A549 (cell line): ENCODE measurements at regions not wholly inside any gene's neighbourhood (a gene's known extent, or its start where the extent isn't known, plus 50 kb on each side); places are given as distances from the start of the nearest gene placed in this dataset.

Experiments used
- CTCF ChIP-seq: fragments of >200 bp; sonication (Bioruptor Twin); formaldehyde crosslinking; IDR thresholded peaks from 3 replicates; pipeline ENCODE4 v1.5.1; 2016
- FOSB ChIP-seq: fragments of 250-450 bp; sonication (Bioruptor Pico); IDR thresholded peaks from 2 replicates; pipeline ENCODE4 v1.5.0; 2020; ENCODE audit warnings: mild to moderate bottlenecking, moderate library complexity
- PBX3 ChIP-seq: IDR thresholded peaks from 2 replicates; pipeline ENCODE4 v1.6.1; 2012
- PHF8 ChIP-seq: fragments of 200-600 bp; sonication (generic); IDR thresholded peaks from 2 replicates; pipeline ENCODE4 v1.6.1; 2016; ENCODE audit warnings: low read depth, mild to moderate bottlenecking, antibody characterized with exemption, moderate library complexity, borderline replicate concordance
- POLR2A ChIP-seq: IDR thresholded peaks from 2 replicates; pipeline ENCODE4 v1.6.1; 2012; ENCODE audit warnings: mild to moderate bottlenecking, low read length
- RCOR1 ChIP-seq: fragments of 150-350 bp; IDR thresholded peaks from 2 replicates; pipeline ENCODE4 v1.6.1; 2014; ENCODE audit warnings: antibody characterized with exemption, low read length, low read depth
- SMC3 ChIP-seq: fragments of >200 bp; sonication (Bioruptor Twin); formaldehyde crosslinking; IDR thresholded peaks from 3 replicates; pipeline ENCODE4 v1.6.1; 2018; ENCODE audit warnings: inconsistent platforms
- TF ChIP-seq, protein P1 (sequence below): fragments of 200-600 bp; sonication (generic); IDR thresholded peaks from 2 replicates; pipeline ENCODE4 v1.6.1; 2016; ENCODE audit warnings: antibody characterized with exemption, mild to moderate bottlenecking, moderate library complexity

DNA sequence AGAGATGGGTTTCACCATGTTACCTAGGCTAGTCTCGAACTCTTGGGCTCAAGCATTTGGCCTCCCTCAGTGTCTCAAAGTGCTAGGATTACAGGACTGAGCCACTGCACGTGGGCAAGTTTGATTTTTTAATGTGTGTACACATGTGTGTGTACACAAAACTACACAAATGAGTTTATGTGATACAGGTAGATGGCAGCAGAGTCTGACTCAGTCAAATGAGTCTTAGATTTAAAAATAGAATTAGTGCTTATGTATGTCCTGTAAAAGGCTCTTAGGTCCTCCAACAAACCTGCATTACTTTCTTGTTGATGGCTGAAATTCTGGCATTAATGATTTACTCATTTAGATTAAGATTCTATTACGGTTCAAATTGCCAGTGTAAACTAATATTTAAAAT is 293.7 kb downstream of the PCDH17 start:
- TF ChIP-seq, protein P1, sequence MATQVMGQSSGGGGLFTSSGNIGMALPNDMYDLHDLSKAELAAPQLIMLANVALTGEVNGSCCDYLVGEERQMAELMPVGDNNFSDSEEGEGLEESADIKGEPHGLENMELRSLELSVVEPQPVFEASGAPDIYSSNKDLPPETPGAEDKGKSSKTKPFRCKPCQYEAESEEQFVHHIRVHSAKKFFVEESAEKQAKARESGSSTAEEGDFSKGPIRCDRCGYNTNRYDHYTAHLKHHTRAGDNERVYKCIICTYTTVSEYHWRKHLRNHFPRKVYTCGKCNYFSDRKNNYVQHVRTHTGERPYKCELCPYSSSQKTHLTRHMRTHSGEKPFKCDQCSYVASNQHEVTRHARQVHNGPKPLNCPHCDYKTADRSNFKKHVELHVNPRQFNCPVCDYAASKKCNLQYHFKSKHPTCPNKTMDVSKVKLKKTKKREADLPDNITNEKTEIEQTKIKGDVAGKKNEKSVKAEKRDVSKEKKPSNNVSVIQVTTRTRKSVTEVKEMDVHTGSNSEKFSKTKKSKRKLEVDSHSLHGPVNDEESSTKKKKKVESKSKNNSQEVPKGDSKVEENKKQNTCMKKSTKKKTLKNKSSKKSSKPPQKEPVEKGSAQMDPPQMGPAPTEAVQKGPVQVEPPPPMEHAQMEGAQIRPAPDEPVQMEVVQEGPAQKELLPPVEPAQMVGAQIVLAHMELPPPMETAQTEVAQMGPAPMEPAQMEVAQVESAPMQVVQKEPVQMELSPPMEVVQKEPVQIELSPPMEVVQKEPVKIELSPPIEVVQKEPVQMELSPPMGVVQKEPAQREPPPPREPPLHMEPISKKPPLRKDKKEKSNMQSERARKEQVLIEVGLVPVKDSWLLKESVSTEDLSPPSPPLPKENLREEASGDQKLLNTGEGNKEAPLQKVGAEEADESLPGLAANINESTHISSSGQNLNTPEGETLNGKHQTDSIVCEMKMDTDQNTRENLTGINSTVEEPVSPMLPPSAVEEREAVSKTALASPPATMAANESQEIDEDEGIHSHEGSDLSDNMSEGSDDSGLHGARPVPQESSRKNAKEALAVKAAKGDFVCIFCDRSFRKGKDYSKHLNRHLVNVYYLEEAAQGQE: no peak
- TF ChIP-seq CTCF (no peak), POLR2A (no peak), SMC3 (no peak), FOSB (CRISPR knock-in tag) (no peak), RCOR1 (no peak), PBX3 (no peak), PHF8 (no peak)
